ENCODE measurements at regions not wholly inside any gene's neighbourhood (a gene's known extent, or its start where the extent isn't known, plus 50 kb on each side); places are given as distances from the start of the nearest gene placed in this dataset.
A peak's percentile ranks its signal among the peaks of the same experiment; 100 is the strongest.

GRCh38 chr4:14837860-14838259 lies 164.4 kb upstream of the CPEB2 start:
- Histone ChIP-seq H3F3A (replicated peaks; ENCODE audit: low read depth) (no peaks in the 10 kb centered on the region), H2AFZ (no peak overlapping the region), H3K4me3 (no peak overlapping the region), H3K4me2 (no peak overlapping the region), H3K27me3 (ENCODE audit: insufficient read depth) (no peaks in the 10 kb centered on the region), H3K4me1 (ENCODE audit: insufficient read depth) (no peaks in the 10 kb centered on the region), H3K27ac (ENCODE audit: low read depth) (no peak overlapping the region), H3K9me2 (ENCODE audit: insufficient read depth) (no peaks in the 10 kb centered on the region), H3K36me3 (ENCODE audit: insufficient read depth) (no peaks in the 10 kb centered on the region), H4K20me1 (replicated peaks; ENCODE audit: insufficient read depth) (no peaks in the 10 kb centered on the region), H3K79me2 (replicated peaks; ENCODE audit: insufficient read depth) (no peaks in the 10 kb centered on the region)
- no peak for TF ChIP-seq NANOG (IDR thresholded peaks at IDR 0.05; ENCODE audit: borderline replicate concordance)
- TF ChIP-seq ZNF331 (CRISPR knock-in tag; IDR thresholded peaks at IDR 0.05; ENCODE audit: low read depth): no peak
- peak; percentile 43 to 44 for TF ChIP-seq CTCF (conservative IDR thresholded peaks at IDR 0.05; ENCODE audit: low read depth in 2 of 2)
- TF ChIP-seq, protein P1, sequence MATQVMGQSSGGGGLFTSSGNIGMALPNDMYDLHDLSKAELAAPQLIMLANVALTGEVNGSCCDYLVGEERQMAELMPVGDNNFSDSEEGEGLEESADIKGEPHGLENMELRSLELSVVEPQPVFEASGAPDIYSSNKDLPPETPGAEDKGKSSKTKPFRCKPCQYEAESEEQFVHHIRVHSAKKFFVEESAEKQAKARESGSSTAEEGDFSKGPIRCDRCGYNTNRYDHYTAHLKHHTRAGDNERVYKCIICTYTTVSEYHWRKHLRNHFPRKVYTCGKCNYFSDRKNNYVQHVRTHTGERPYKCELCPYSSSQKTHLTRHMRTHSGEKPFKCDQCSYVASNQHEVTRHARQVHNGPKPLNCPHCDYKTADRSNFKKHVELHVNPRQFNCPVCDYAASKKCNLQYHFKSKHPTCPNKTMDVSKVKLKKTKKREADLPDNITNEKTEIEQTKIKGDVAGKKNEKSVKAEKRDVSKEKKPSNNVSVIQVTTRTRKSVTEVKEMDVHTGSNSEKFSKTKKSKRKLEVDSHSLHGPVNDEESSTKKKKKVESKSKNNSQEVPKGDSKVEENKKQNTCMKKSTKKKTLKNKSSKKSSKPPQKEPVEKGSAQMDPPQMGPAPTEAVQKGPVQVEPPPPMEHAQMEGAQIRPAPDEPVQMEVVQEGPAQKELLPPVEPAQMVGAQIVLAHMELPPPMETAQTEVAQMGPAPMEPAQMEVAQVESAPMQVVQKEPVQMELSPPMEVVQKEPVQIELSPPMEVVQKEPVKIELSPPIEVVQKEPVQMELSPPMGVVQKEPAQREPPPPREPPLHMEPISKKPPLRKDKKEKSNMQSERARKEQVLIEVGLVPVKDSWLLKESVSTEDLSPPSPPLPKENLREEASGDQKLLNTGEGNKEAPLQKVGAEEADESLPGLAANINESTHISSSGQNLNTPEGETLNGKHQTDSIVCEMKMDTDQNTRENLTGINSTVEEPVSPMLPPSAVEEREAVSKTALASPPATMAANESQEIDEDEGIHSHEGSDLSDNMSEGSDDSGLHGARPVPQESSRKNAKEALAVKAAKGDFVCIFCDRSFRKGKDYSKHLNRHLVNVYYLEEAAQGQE (IDR thresholded peaks at IDR 0.05; ENCODE audit: unreplicated experiment): no peak
- TF ChIP-seq POLR2AphosphoS5 (IDR thresholded peaks at IDR 0.05; ENCODE audit: low read depth): no peak
- no peak for TF ChIP-seq STAT1 (IDR thresholded peaks at IDR 0.05; ENCODE audit: unreplicated experiment)
- TF ChIP-seq ZNF114 (CRISPR knock-in tag; IDR thresholded peaks at IDR 0.05): no peak
- TF ChIP-seq EZH2phosphoT487 (IDR thresholded peaks at IDR 0.05; ENCODE audit: unreplicated experiment): no peak
- H3K27me3 Mint-ChIP-seq (ENCODE audit: insufficient read depth, low read depth, poor library complexity): no peaks in the 10 kb centered on the region
- no peak overlapping the region for H3K4me3 Mint-ChIP-seq
- no peaks in the 10 kb centered on the region for H3K4me1 Mint-ChIP-seq
- H3K27ac Mint-ChIP-seq: no peak overlapping the region
- DNase-seq (ENCODE audit: low spot score): peak; percentile 44
- ATAC-seq: peak; percentile 72
- peaks cover 4% of the 10 kb centered on the region; the same call in 1 of the 3 replicates for H3K36me3 Mint-ChIP-seq (ENCODE audit: low read depth)
- peaks cover 16% of the 10 kb centered on the region for H3K9me3 Mint-ChIP-seq

GRCh38 chr4:14841801-14842768 lies 160.2 kb upstream of the CPEB2 start:
- H3K27ac ChIP-seq (ENCODE audit: low read depth): no peak overlapping the region
- Mint-ChIP-seq H3K4me3 (no peak overlapping the region), H3K4me1 (no peaks in the 10 kb centered on the region), H3K27me3 (ENCODE audit: insufficient read depth, low read depth, poor library complexity) (no peaks in the 10 kb centered on the region), H3K9me3 (peaks cover 16% of the 10 kb centered on the region), H3K27ac (no peak overlapping the region), H3K36me3 (ENCODE audit: low read depth) (peaks cover 4% of the 10 kb centered on the region; the same call in 1 of the 3 replicates)
- no peaks in the 10 kb centered on the region for H3K79me2 ChIP-seq (replicated peaks; ENCODE audit: insufficient read depth)
- H2AFZ ChIP-seq: no peak overlapping the region
- H4K20me1 ChIP-seq (replicated peaks; ENCODE audit: insufficient read depth): no peaks in the 10 kb centered on the region
- H3K36me3 ChIP-seq (ENCODE audit: insufficient read depth): no peaks in the 10 kb centered on the region
- no peaks in the 10 kb centered on the region for H3F3A ChIP-seq (replicated peaks; ENCODE audit: low read depth)
- ATAC-seq (no peak), DNase-seq (ENCODE audit: low spot score) (no peak)
- H3K4me1 ChIP-seq (ENCODE audit: insufficient read depth): no peaks in the 10 kb centered on the region
- no peaks in the 10 kb centered on the region for H3K27me3 ChIP-seq (ENCODE audit: insufficient read depth)
- H3K4me3 ChIP-seq: no peak overlapping the region
- no peaks in the 10 kb centered on the region for H3K9me2 ChIP-seq (ENCODE audit: insufficient read depth)
- no peak overlapping the region for H3K4me2 ChIP-seq
- TF ChIP-seq ZNF114 (CRISPR knock-in tag; IDR thresholded peaks at IDR 0.05) (no peak), ZNF462 (CRISPR knock-in tag; IDR thresholded peaks at IDR 0.05) (no peak)

Measured in GM23338 (cell line).